Ascending aorta (tissue), 2 donors: ENCODE measurements at regions not wholly inside any gene's neighbourhood (a gene's known extent, or its start where the extent isn't known, plus 50 kb on each side); places are given as distances from the start of the nearest gene placed in this dataset.

Source experiments
- DNase-seq, 2 donors: peaks; one replicate each; pipeline ENCODE4 v3.0.0-alpha.2; 2019; ENCODE audit warnings: low spot score in 2 of 2
- H3K27ac ChIP-seq, 2 donors: fragments of 200-600 bp; sonication (generic); one replicate each; pipeline ENCODE4 v1.5.1; 2016 to 2017; ENCODE audit warnings: mild to moderate bottlenecking in 1 of 2
- H3K27me3 ChIP-seq: fragments of 200-600 bp; sonication (generic); one replicate; pipeline ENCODE4 v1.5.1; 2017
- H3K36me3 ChIP-seq, 2 donors: fragments of 200-600 bp; sonication (generic); one replicate each; pipeline ENCODE4 v1.5.1; 2016
- H3K4me1 ChIP-seq, 2 donors: fragments of 200-600 bp; sonication (generic); one replicate each; pipeline ENCODE4 v1.5.1; 2016 to 2017; ENCODE audit warnings: mild to moderate bottlenecking in 1 of 2
- H3K4me3 ChIP-seq, 2 donors: fragments of 200-600 bp; sonication (generic); one replicate each; pipeline ENCODE4 v1.5.1; 2016 to 2017; ENCODE audit warnings: mild to moderate bottlenecking in 1 of 2
- H3K9me3 ChIP-seq, 2 donors: fragments of 200-600 bp; sonication (generic); one replicate each; pipeline ENCODE4 v1.5.1; 2016
- CTCF ChIP-seq, 3 experiments: fragments of 200-600 bp in 2 of 3; fragments of 450-650 bp in 1 of 3; sonication (generic) in 2 of 3; IDR thresholded peaks; one replicate each; pipeline ENCODE4 v1.5.1; 2016 to 2019; ENCODE audit warnings: antibody characterized with exemption in 3 of 3, mild to moderate bottlenecking in 1 of 3, moderate library complexity in 1 of 3
- intact Hi-C: fragments of 100-400 bp; cut with DNase I; formaldehyde crosslinking; loops from one replicate; pipeline ENCODE4 v1.15.1; 2023

GRCh38 chr5:56335212-56335611 lies 102.1 kb upstream of the ANKRD55 start:
- H3K4me3 ChIP-seq = no peak overlapping the region
- H3K27me3 ChIP-seq = no peaks in the 10 kb centered on the region
- intact Hi-C loops = no loop called here
- no peaks in the 10 kb centered on the region for H3K4me1 ChIP-seq
- no peak for DNase-seq
- no peak for TF ChIP-seq CTCF (IDR thresholded peaks at IDR 0.05)
- no peaks in the 10 kb centered on the region for H3K36me3 ChIP-seq
- no peaks in the 10 kb centered on the region for H3K9me3 ChIP-seq
- H3K27ac ChIP-seq = no peak overlapping the region

GRCh38 chr5:56330806-56331205 lies 97.7 kb upstream of the ANKRD55 start:
- Histone ChIP-seq H3K27me3 (no peaks in the 10 kb centered on the region), H3K9me3 (no peaks in the 10 kb centered on the region), H3K4me1 (peaks cover 3% of the 10 kb centered on the region in 2 donors), H3K27ac (no peak overlapping the region), H3K4me3 (no peak overlapping the region), H3K36me3 (no peaks in the 10 kb centered on the region)
- TF ChIP-seq CTCF (IDR thresholded peaks at IDR 0.05) = no peak
- intact Hi-C loops = no loop called here
- DNase-seq = no peak

- Histone ChIP-seq H3K9me3 (no peaks in the 10 kb centered on the region), H3K27ac (no peak overlapping the region), H3K36me3 (no peaks in the 10 kb centered on the region), H3K4me3 (no peak overlapping the region), H3K4me1 (peaks cover 3% of the 10 kb centered on the region in 2 donors), H3K27me3 (no peaks in the 10 kb centered on the region)
- intact Hi-C loops = no loop called here
- DNase-seq = no peak
- TF ChIP-seq CTCF (IDR thresholded peaks at IDR 0.05) = no peak
These were observed 97.0 kb upstream of the ANKRD55 start for GRCh38 chr5:56330167-56330566.

- Histone ChIP-seq H3K27ac (no peak overlapping the region), H3K4me1 (peaks cover 3% of the 10 kb centered on the region in 2 donors), H3K36me3 (no peaks in the 10 kb centered on the region), H3K27me3 (no peaks in the 10 kb centered on the region), H3K4me3 (no peak overlapping the region), H3K9me3 (no peaks in the 10 kb centered on the region)
- TF ChIP-seq CTCF (IDR thresholded peaks at IDR 0.05) = no peak
- intact Hi-C loops = no loop called here
- DNase-seq = no peak
These were observed 96.5 kb upstream of the ANKRD55 start for GRCh38 chr5:56329652-56330051.

- no peak for DNase-seq
- peaks cover 3% of the 10 kb centered on the region in 2 donors for H3K4me1 ChIP-seq
- no peak for TF ChIP-seq CTCF (IDR thresholded peaks at IDR 0.05)
- H3K36me3 ChIP-seq = no peaks in the 10 kb centered on the region
- H3K27me3 ChIP-seq = no peaks in the 10 kb centered on the region
- intact Hi-C loops = no loop called here
- H3K9me3 ChIP-seq = no peaks in the 10 kb centered on the region
- H3K4me3 ChIP-seq = no peak overlapping the region
- no peak overlapping the region for H3K27ac ChIP-seq
These were observed 95.8 kb upstream of the ANKRD55 start for GRCh38 chr5:56328753-56329560.
